Kidney (tissue), 13 donors: ENCODE measurements at regions not wholly inside any gene's neighbourhood (a gene's known extent, or its start where the extent isn't known, plus 50 kb on each side); places are given as distances from the start of the nearest gene placed in this dataset.
A peak's percentile ranks its signal among the peaks of the same experiment; 100 is the strongest.

Experiments used
- DNase-seq, 5 donors: peaks; one replicate each; pipeline ENCODE4 v3.0.0-alpha.2; 2013 to 2020
- FAIRE-seq: peaks from 2 replicates; lab custom pipeline; 2012; peaks lifted over from hg19 to GRCh38; lab: Jason Lieb, UNC
- H3K27ac ChIP-seq, 2 donors: one replicate each; pipeline ENCODE4 v1.7.0; 2013; ENCODE audit warnings: low read depth in 2 of 2, low read length in 2 of 2, inconsistent platforms in 1 of 2
- H3K27me3 ChIP-seq: one replicate; pipeline ENCODE4 v1.7.1; 2013; ENCODE audit warnings: low read length, inconsistent platforms; ENCODE audit not compliant: control insufficient read depth, insufficient read depth
- H3K36me3 ChIP-seq, 3 donors: one replicate each; pipeline versions ENCODE4 v1.7.0 to v1.7.1; 2013; ENCODE audit warnings: low read length in 3 of 3, control low read depth in 1 of 3, inconsistent platforms in 1 of 3; ENCODE audit not compliant: insufficient read depth in 3 of 3, control insufficient read depth in 2 of 3
- H3K4me1 ChIP-seq, 3 donors: one replicate each; pipeline versions ENCODE4 v1.7.0 to v1.7.1; 2013; ENCODE audit warnings: low read length in 3 of 3, inconsistent platforms in 1 of 3, low read depth in 1 of 3; ENCODE audit not compliant: control insufficient read depth in 2 of 3, insufficient read depth in 2 of 3
- H3K4me3 ChIP-seq, 3 donors: one replicate each; pipeline versions ENCODE4 v1.7.0 to v1.8.1; 2013; ENCODE audit warnings: low read length in 3 of 3, control low read depth in 1 of 3, inconsistent platforms in 1 of 3
- H3K9ac ChIP-seq, 3 donors: one replicate each; pipeline versions ENCODE4 v1.7.0 to v1.7.1; 2013; ENCODE audit warnings: low read length in 3 of 3, control low read depth in 1 of 3, inconsistent platforms in 1 of 3
- H3K9me3 ChIP-seq, 3 donors: one replicate each; pipeline versions ENCODE4 v1.7.0 to v1.7.1; 2013; ENCODE audit warnings: low read length in 3 of 3, control low read depth in 1 of 3, inconsistent platforms in 1 of 3; ENCODE audit not compliant: control insufficient read depth in 2 of 3, insufficient read depth in 1 of 3
- intact Hi-C: fragments of 100-400 bp; cut with DNase I; formaldehyde crosslinking; loops from one replicate; pipeline ENCODE4 v1.11.1; 2022
- TF ChIP-seq, protein P1 (sequence below): IDR thresholded peaks from 3 replicates; pipeline ENCODE4 v1.5.1; 2012; ENCODE audit warnings: mild to moderate bottlenecking, moderate library complexity, borderline replicate concordance; ENCODE audit not compliant: insufficient read depth; ENCODE audit errors: extremely low read depth
- donor health status: control.
- donor health status: control.
- donor health status: control.
- donor health status: control.
- donor health status: control.
- donor health status: DM: yes; HTN: yes; CAD: no.
- donor health status: Normal renal cell carcinoma (clear cell type).

- peak in 2 of 5 donors; percentile 6 to 22 for DNase-seq
- peak; percentile 58 for FAIRE-seq
Measured at GRCh38 chr3:147119989-147120388, 286.4 kb downstream of the ZIC4 start.

DNA sequence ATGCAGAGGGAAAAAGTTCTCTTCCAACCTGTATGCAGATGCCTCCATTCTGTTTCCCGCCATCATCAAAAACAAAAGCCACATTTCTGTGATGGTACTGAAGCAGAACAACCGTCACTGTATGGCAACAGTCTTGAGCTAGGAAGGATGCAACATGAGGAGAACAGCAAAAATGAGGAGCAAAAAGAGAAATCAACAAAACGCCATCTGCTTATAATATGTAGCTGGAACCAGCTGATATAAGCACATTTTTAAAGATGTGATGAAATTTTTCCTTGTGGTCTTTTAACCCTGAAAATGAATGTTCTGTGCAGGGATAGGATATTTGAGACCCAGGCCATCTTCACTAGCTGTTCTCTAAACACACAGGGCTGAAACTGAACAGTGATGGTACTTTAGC, 287.0 kb downstream of the ZIC4 start:
- no peak overlapping the region for H3K27ac ChIP-seq
- DNase-seq (no peak), FAIRE-seq (no peak)
- H3K4me1 ChIP-seq = no peaks in the 10 kb centered on the region
- no peak overlapping the region for H3K9ac ChIP-seq
- intact Hi-C loops = no loop called here
- H3K27me3 ChIP-seq = no peaks in the 10 kb centered on the region
- H3K9me3 ChIP-seq = no peaks in the 10 kb centered on the region
- TF ChIP-seq, protein P1, sequence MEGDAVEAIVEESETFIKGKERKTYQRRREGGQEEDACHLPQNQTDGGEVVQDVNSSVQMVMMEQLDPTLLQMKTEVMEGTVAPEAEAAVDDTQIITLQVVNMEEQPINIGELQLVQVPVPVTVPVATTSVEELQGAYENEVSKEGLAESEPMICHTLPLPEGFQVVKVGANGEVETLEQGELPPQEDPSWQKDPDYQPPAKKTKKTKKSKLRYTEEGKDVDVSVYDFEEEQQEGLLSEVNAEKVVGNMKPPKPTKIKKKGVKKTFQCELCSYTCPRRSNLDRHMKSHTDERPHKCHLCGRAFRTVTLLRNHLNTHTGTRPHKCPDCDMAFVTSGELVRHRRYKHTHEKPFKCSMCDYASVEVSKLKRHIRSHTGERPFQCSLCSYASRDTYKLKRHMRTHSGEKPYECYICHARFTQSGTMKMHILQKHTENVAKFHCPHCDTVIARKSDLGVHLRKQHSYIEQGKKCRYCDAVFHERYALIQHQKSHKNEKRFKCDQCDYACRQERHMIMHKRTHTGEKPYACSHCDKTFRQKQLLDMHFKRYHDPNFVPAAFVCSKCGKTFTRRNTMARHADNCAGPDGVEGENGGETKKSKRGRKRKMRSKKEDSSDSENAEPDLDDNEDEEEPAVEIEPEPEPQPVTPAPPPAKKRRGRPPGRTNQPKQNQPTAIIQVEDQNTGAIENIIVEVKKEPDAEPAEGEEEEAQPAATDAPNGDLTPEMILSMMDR = no peak
- no peaks in the 10 kb centered on the region for H3K36me3 ChIP-seq
- no peak overlapping the region for H3K4me3 ChIP-seq

More at GRCh38 chr3:147119989-147120388, 286.4 kb downstream of the ZIC4 start:
- no peaks in the 10 kb centered on the region for H3K9me3 ChIP-seq
- no peaks in the 10 kb centered on the region for H3K4me1 ChIP-seq
- no peaks in the 10 kb centered on the region for H3K36me3 ChIP-seq
- no peak overlapping the region for H3K4me3 ChIP-seq
- TF ChIP-seq, protein P1 = no peak
- no peak overlapping the region for H3K27ac ChIP-seq
- H3K9ac ChIP-seq = no peak overlapping the region
- intact Hi-C loops = no loop called here
- no peaks in the 10 kb centered on the region for H3K27me3 ChIP-seq

DNA sequence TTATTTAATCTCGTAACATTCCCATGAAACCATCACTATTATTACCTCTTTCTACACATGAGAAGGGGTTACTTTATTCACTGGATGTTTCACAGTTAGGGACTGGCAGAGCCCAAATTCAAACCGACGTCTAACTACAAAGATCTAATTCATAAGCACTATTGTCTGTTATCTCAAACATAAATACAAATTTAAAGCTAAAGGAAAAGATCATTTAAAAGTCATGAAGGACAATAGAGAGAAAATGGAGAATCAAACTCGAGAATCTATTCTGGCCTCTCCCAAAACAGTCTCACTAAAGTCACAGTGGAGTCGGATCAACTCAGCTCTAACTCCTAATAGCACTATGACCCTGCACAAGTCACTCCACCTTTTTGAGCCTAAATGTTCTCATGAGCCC, 287.7 kb downstream of the ZIC4 start:
- no peak for FAIRE-seq
- intact Hi-C loops = no loop called here

GRCh38 chr3:147117631-147118030, 288.7 kb downstream of the ZIC4 start:
- no peaks in the 10 kb centered on the region for H3K9me3 ChIP-seq
- FAIRE-seq = no peak
- DNase-seq = no peak
- H3K27ac ChIP-seq = no peak overlapping the region
- no peaks in the 10 kb centered on the region for H3K4me1 ChIP-seq
- H3K36me3 ChIP-seq = no peaks in the 10 kb centered on the region
- intact Hi-C loops = no loop called here
- no peaks in the 10 kb centered on the region for H3K27me3 ChIP-seq
- H3K9ac ChIP-seq = no peak overlapping the region
- no peak overlapping the region for H3K4me3 ChIP-seq
- TF ChIP-seq, protein P1 = no peak

More for the DNA sequence above, 287.7 kb downstream of the ZIC4 start:
- Histone ChIP-seq H3K27ac (no peak overlapping the region), H3K9ac (no peak overlapping the region), H3K9me3 (no peaks in the 10 kb centered on the region), H3K4me3 (no peak overlapping the region), H3K4me1 (no peaks in the 10 kb centered on the region), H3K36me3 (no peaks in the 10 kb centered on the region), H3K27me3 (no peaks in the 10 kb centered on the region)
- no peak for DNase-seq
- TF ChIP-seq, protein P1 = no peak
